CD4-positive, alpha-beta T cell treated with Interleukin-17A for 4 hours (primary cell): ENCODE measurements at regions not wholly inside any gene's neighbourhood (a gene's known extent, or its start where the extent isn't known, plus 50 kb on each side); places are given as distances from the start of the nearest gene placed in this dataset.
"Not testable (repeated sequence)": the region's sequence is repeated elsewhere in the genome, so short reads cannot be mapped to it uniquely, and the experiment has no call there.

Source experiments
- DNase-seq: peaks from one replicate; pipeline ENCODE4 v3.0.0-alpha.2; 2020; ENCODE audit warnings: mixed read lengths

GRCh38 chr7:28330384-28331070, 81.8 kb upstream of the CREB5 start:
- no peak for DNase-seq

GRCh38 chr7:28332046-28332445, 80.3 kb upstream of the CREB5 start:
- DNase-seq: no peak

DNA sequence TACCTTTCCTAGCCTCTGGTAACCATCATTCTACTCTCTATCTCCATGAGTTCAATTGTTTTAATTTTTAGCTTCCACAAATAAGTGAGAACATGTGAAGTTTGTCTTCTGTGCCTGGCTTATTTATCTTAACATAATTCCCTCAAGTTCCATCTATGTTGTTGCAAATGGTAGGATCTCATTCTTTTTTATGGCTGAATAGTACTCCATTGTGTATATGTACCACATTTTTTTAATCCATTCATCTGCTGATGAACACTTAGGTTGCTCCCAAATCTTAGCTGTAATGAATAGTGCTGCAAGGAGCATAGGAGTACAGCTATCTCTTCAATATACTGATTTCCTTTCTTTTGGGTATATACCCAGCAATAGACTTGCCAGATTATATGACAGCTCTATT, 78.8 kb upstream of the CREB5 start:
- not testable (repeated sequence) for DNase-seq

DNA sequence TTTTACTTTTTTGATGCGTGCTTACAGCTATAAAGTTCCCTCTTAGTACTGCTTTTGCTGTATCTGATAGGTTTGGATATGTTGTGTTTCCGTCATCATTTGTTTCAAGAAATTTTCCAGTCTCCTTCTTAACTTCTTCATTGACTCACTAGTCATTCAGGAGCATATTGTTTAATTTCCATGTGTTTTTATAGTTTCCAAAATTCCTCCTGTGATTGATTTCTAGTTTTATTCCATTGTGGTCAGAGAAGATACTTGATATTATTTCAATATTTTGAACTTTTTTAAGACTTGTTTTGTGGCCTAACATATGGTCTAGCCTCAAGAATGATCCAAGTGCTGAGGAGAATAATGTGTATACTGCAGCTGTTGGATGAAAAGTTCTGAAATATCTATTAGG, 75.5 kb upstream of the CREB5 start:
- DNase-seq: no peak

DNA sequence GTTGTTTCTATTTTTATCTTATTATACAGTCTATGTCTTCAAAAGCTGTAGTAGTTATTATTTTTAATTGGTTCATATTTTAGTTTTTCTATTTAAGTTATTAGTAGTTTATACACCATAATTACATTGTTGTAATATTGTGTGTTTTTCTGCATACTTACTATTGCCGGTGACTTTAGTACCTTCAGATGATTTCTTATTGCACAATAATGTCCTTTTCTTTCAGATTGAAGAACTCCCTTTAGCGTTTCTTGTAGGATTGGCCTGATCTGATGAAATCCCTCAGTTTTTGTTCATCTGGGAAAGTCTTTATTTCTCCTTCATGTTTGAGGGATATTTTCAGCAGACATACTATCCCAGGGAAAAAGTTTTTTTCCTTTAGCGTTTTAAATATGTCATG, 74.3 kb upstream of the CREB5 start:
- no peak for DNase-seq

DNA sequence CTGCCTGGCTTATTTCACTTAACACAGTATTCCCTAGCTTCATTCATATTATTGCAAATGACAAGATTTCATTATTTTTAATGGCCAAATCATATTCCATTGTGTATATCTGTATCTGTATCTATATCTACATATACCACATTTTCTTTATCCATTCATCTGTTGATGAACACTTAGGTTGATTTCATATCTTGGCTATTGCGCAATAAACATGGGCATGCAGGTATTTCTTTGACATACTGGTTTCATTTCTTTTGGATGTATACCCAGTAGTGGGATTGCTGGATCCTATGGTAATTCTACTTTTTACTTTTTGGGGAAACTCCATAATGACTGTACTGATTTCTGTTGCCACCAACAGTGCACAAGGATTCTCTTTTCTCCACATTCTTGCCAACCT, 68.9 kb upstream of the CREB5 start:
- DNase-seq: no peak

DNA sequence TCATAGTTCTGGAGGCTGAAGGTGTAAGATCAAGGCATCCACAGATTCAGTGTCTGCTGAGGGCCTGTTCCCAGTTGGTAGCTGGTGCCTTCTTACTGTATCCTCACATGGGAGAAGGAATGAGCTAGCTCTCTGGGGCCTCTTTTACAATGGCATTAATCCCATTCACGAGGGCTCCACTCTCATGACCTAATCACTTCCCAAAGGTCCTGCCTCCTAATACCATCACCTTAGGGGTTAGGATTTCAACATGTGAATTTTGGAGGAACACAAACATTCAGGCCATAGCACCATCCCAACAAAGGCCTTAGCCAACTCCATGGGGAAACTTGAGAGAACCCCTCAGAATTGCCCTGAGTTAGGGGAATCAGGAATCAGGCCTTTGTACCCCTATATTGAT, 66.1 kb upstream of the CREB5 start:
- no peak for DNase-seq

- no peak for DNase-seq
Observed at GRCh38 chr7:28346676-28347363, 65.5 kb upstream of the CREB5 start.

- no peak for DNase-seq
Observed at GRCh38 chr7:28347475-28348318, 64.6 kb upstream of the CREB5 start.

GRCh38 chr7:28348636-28349035, 63.7 kb upstream of the CREB5 start:
- DNase-seq: no peak

DNA sequence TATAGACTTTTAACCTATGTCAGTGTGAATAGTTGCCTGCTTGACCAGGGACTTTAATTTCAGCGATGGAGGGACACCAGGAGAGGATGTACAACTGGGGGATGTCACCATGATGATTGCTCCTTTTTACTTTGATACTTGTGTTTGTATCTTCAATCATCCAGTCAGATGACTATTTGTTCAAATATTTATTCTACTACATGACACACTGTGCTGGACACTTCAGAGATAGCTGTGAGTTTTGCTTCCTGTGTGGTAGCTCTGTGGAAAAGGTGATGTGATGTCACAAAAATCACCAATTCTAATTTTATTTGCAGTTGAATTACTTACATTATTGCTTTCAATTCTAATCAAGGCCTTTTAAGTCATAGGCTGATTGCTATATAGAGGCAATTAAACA, 62.7 kb upstream of the CREB5 start:
- no peak for DNase-seq

GRCh38 chr7:28350662-28351061, 61.7 kb upstream of the CREB5 start:
- DNase-seq: no peak

DNA sequence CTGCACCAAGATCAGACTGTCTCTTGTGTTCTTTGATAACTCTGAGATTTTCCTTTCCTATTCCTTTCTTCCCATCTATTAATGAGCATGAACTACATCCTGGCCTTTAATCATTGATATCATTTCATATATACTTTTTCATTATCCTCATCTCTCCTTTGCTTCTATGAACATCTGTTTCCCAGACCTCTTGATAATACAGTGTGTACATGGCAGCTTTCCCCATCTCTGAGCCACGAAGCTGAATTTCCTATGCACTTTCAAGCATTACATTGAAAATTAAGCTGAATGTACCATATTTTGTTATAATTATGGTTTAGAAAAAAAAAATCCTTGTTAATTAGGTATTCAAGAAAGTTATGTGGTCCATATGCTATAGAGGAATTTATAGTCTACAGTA, 60.9 kb upstream of the CREB5 start:
- no peak for DNase-seq

GRCh38 chr7:28354601-28355402, 57.5 kb upstream of the CREB5 start:
- no peak for DNase-seq

GRCh38 chr7:28355635-28356319, 56.5 kb upstream of the CREB5 start:
- no peak for DNase-seq

- DNase-seq: no peak
Observed at GRCh38 chr7:28356619-28357018, 55.7 kb upstream of the CREB5 start.

GRCh38 chr7:28358423-28358868, 53.9 kb upstream of the CREB5 start:
- DNase-seq: no peak

DNA sequence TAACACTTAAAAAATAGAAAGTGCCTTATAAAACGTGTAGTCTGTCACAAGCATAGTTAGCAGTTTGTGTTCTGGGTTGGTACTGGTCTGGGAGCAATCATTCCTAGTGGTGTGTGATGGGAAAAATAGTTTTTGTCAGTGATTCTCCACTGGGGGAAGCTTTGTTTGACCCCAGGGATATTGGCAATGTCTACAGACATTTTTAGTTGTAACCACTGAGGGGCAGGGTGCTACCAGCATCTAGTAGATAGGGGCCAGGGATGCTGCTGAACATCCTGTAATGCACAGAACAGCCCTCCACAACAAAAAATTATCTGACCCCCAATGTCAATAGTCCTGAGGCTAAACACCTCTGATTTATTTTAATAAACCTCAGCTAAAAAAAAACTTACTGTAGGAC, 51.6 kb upstream of the CREB5 start:
- DNase-seq: no peak

- DNase-seq: no peak
Observed at GRCh38 chr7:28361551-28361950, 50.8 kb upstream of the CREB5 start.

DNA sequence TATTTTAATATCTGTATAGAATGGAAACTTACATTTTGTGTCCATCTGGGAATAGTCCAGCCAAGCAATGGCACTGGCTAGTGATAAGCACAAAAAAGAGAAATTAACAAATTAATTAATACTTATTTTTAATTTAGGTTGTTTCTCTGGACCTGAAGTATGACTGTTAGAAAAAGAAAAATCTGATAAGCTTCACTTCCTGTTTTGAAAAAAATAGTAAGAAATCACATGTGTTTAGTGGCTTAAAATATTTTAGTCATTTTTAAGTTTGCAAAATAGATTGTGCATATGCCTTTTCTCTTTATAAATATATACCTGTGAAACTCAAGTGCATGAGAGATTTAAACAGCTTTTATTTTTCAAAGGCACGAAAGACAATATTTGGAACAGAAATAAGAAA, 50.1 kb upstream of the CREB5 start:
- DNase-seq: no peak
